Psoas muscle (tissue), 7 donors: ENCODE measurements at regions not wholly inside any gene's neighbourhood (a gene's known extent, or its start where the extent isn't known, plus 50 kb on each side); places are given as distances from the start of the nearest gene placed in this dataset.

Experiments used
- ATAC-seq, 4 donors: fragments of 200-7000 bp; cut with Tn5 transposase; one replicate each; pipeline ENCODE4 v1.9.1; 2020; ENCODE audit warnings: moderate library complexity in 3 of 4, mild to moderate bottlenecking in 2 of 4
- DNase-seq, 2 donors: peaks; one replicate each; pipeline ENCODE4 v3.0.0-alpha.2; 2020
- H3K27ac ChIP-seq: fragments of 200-600 bp; one replicate; pipeline ENCODE4 v1.8.0; 2022
- H3K27me3 ChIP-seq, 3 donors: fragments of 200-600 bp in 1 of 3; one replicate each; pipeline versions ENCODE4 v1.6.1 to v1.8.0; 2013 to 2022; ENCODE audit warnings: low read length in 2 of 3, mild to moderate bottlenecking in 2 of 3, moderate library complexity in 1 of 3; ENCODE audit not compliant: insufficient read depth in 3 of 3
- H3K36me3 ChIP-seq, 2 donors: fragments of 200-600 bp in 1 of 2; one replicate each; pipeline versions ENCODE4 v1.6.1 to v1.8.0; 2013 to 2022; ENCODE audit warnings: low read depth in 1 of 2, mild to moderate bottlenecking in 1 of 2, moderate library complexity in 1 of 2; ENCODE audit not compliant: insufficient read depth in 1 of 2
- H3K4me1 ChIP-seq: fragments of 200-600 bp; one replicate; pipeline ENCODE4 v1.8.0; 2022
- H3K4me3 ChIP-seq: fragments of 200-600 bp; one replicate; pipeline ENCODE4 v1.8.0; 2022; ENCODE audit warnings: mild to moderate bottlenecking
- H3K9me3 ChIP-seq: fragments of 200-600 bp; one replicate; pipeline ENCODE4 v1.8.0; 2022
- CTCF ChIP-seq: fragments of 200-600 bp; IDR thresholded peaks from one replicate; pipeline ENCODE4 v1.8.0; 2022; ENCODE audit warnings: antibody characterized with exemption
- WGBS, 3 donors: extraction: QIAGEN DNeasy Blood & Tissue Kit; methylation state at CpG; one replicate each; pipeline versions ENCODE4 v1.1.6 to v1.1.7; 2013; 5-methylcytosine and 5-hydroxymethylcytosine counted together
- intact Hi-C, 2 donors: fragments of 100-400 bp; cut with DNase I; formaldehyde crosslinking; loops; one replicate each; pipeline versions ENCODE4 v1.11.0 to v1.14.2; 2022
- donor health status: healthy with polysubstance abuse.
- donor health status: DM: no; HTN: no; CAD: no; lungs with moderate emphysema.
- donor health status: Bipolar disorder and iron deficiency.
- donor health status: healthy.
- donor health status: DM: yes; HTN: yes; CAD: no.
- donor health status: DM: no; HTN: no; CAD: no.
- donor health status: DM: yes; HTN: yes; CAD: no.

GRCh38 chr4:54913751-54914526, 211.5 kb downstream of the KDR start:
- H3K4me3 ChIP-seq: no peak overlapping the region
- ATAC-seq (peak in 2 of 4 donors; percentile 29 to 57), DNase-seq (peak in 1 of 2 donors; percentile 48)
- TF ChIP-seq CTCF: no peak
- intact Hi-C loops: no loop called here
- no peaks in the 10 kb centered on the region for H3K9me3 ChIP-seq
- WGBS, 3 donors: 20 to 31% (median 24%) methylated on average over 8 of the region's 8 CpGs
- H3K27ac ChIP-seq: no peak overlapping the region
- no peaks in the 10 kb centered on the region for H3K36me3 ChIP-seq
- no peaks in the 10 kb centered on the region for H3K4me1 ChIP-seq
- no peaks in the 10 kb centered on the region for H3K27me3 ChIP-seq

GRCh38 chr4:54912155-54912554, 213.2 kb downstream of the KDR start:
- no peaks in the 10 kb centered on the region for H3K4me1 ChIP-seq
- H3K27ac ChIP-seq: no peak overlapping the region
- no peaks in the 10 kb centered on the region for H3K27me3 ChIP-seq
- ATAC-seq (no peak), DNase-seq (no peak)
- 94 to 95% (median 95%) methylated on average over 3 of the region's 3 CpGs for WGBS, 3 donors
- peaks cover 7% of the 10 kb centered on the region for H3K9me3 ChIP-seq
- TF ChIP-seq CTCF: no peak
- intact Hi-C loops: no loop called here
- H3K4me3 ChIP-seq: no peak overlapping the region
- no peaks in the 10 kb centered on the region for H3K36me3 ChIP-seq

GRCh38 chr4:54909961-54910360, 215.4 kb downstream of the KDR start:
- ATAC-seq: no peak
- no peak overlapping the region for H3K4me3 ChIP-seq
- H3K27me3 ChIP-seq: no peaks in the 10 kb centered on the region
- no peak overlapping the region for H3K27ac ChIP-seq
- TF ChIP-seq CTCF: no peak
- no peaks in the 10 kb centered on the region for H3K36me3 ChIP-seq
- WGBS, 3 donors: 59 to 94% (median 88%) methylated on average over 2 of the region's 2 CpGs
- H3K9me3 ChIP-seq: peaks cover 7% of the 10 kb centered on the region
- DNase-seq: no peak
- H3K4me1 ChIP-seq: no peaks in the 10 kb centered on the region
- intact Hi-C loops: no loop called here

DNA sequence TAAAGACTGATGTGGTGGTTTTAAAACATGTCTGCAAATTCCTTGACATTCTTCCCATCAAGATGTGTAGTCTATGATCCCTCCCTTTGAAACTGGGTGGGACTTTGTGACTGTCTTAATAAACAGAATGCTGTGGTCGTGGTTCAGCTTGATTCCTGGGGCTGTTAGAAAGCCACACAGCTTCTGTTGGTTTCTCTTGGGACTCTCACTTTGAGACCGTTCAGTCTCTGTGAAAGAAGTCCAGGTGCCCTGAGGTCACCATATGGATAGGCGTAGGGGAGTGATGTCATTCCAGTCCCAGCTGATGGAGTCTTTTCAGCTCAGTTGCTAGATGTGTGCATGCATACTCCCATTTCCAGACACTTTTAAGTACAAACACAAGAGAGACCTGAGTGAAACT, 216.6 kb downstream of the KDR start:
- H3K27ac ChIP-seq: no peak overlapping the region
- no peaks in the 10 kb centered on the region for H3K36me3 ChIP-seq
- WGBS, 3 donors: 42 to 59% (median 59%) methylated on average over 3 of the region's 3 CpGs
- ATAC-seq: no peak
- peaks cover 7% of the 10 kb centered on the region for H3K9me3 ChIP-seq
- no peak for DNase-seq
- intact Hi-C loops: no loop called here
- no peaks in the 10 kb centered on the region for H3K27me3 ChIP-seq
- H3K4me1 ChIP-seq: no peaks in the 10 kb centered on the region
- TF ChIP-seq CTCF: no peak
- no peak overlapping the region for H3K4me3 ChIP-seq

DNA sequence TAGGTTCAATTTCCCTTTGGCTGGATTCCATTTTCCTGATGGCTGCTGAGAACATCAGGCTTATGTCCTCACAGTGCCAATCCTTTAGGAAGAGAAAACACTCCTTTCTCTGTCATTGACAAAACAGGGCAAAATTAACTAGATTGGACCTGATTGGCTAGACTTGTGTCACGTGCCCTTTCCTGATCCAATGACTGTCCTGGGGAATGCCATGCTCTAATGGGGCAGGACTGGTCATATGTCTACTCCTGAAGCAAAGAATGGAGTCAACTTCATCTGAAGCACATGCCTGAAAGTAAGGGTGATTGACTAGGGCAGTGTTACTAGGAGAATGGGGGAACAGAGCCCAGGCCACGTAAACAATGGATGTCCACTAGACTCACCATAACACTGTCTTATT, 220.4 kb downstream of the KDR start:
- no peaks in the 10 kb centered on the region for H3K4me1 ChIP-seq
- no peaks in the 10 kb centered on the region for H3K27me3 ChIP-seq
- 82 to 97% (median 92%) methylated on average over 2 of the region's 2 CpGs for WGBS, 3 donors
- H3K36me3 ChIP-seq: no peaks in the 10 kb centered on the region
- ATAC-seq (no peak), DNase-seq (no peak)
- TF ChIP-seq CTCF: no peak
- H3K9me3 ChIP-seq: peaks cover 7% of the 10 kb centered on the region
- H3K4me3 ChIP-seq: no peak overlapping the region
- intact Hi-C loops: no loop called here
- H3K27ac ChIP-seq: no peak overlapping the region
